ENCODE measurements at regions not wholly inside any gene's neighbourhood (a gene's known extent, or its start where the extent isn't known, plus 50 kb on each side); places are given as distances from the start of the nearest gene placed in this dataset.
"Not testable (repeated sequence)": the region's sequence is repeated elsewhere in the genome, so short reads cannot be mapped to it uniquely, and the experiment has no call there.

DNA sequence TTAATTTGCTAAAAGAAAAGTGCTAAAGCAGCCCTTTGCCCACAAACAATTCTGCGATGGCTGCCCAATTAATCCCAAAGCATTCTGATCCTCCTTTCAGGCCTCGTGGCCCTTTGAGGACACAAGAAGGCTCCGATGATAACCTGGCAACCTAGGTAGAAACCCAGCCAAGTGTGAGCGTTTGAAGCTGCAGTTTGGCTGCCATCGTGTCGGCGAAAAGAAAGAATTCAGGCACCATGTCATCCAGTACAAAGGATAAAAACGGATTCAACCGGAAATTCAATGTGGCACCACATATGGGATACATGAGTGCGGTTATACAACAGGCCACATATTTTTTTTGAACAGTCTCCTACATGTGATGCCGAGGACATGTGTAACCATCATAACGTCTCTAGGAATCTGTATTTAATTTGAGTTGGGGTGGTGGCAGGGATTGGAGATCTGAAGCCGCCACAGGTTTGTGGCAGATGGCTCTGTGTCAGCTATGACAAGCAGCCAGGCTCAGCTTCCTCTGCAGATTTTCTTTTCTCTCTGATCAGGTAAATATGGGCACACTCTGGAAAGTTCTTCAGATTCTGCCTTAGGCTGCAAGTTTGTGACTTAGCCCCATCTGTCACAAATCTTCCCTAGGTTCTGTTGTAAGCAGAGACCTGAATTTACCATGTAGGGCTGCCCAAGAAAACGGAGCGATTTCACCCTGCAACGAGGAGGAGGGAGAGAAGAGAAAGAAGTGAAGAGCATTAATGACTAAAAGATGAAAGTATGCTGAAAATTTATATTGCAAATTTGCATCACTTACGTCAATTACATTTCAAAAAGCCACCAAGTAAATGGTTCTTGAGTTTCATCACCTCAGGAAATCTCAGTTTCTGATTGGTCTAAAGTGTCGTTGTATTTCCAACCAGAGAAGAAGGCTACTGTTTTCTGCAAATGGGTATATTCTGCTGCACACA is 573.2 kb downstream of the ZEB2 start:
- DNase-seq = no peak

DNA sequence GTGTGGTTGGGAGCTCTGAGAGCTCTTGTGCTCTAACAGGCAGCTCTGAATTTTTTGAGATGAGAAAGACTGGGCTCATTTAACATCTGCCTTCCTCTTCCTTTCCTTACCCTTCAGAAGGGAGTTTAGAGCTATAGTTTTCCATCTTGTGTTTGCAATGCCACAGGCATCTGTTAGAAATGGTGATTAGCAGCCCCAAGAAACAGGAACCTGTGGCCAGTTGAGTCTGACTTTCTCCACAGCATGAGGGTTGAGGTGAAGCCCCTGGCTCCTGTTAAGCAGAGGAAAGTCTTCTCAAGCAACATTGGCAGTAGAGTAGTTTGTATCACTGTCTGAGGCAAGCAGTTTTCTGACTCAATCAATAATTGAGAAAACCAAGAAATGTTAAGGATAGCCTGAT is 577.4 kb downstream of the ZEB2 start:
- DNase-seq = no peak

DNA sequence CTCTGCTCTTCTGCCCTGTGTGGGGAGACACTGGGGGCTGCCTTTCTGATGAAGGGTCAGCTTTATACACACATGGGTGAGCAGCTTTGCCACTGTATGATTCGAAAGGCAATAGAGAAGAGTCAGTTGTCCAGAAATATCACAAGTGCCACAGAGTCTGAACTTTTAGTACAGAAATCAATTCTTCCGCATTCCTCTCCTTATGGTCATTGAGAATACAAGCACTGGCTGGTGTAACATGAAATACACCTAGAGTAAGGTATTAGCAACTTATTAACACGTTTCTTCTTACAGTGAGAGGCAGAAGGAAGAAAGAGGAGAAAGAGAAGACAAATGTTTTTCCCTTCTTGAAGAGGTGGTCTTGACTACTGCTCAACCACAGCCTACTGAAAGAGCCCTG is 579.2 kb downstream of the ZEB2 start:
- DNase-seq = no peak

DNA sequence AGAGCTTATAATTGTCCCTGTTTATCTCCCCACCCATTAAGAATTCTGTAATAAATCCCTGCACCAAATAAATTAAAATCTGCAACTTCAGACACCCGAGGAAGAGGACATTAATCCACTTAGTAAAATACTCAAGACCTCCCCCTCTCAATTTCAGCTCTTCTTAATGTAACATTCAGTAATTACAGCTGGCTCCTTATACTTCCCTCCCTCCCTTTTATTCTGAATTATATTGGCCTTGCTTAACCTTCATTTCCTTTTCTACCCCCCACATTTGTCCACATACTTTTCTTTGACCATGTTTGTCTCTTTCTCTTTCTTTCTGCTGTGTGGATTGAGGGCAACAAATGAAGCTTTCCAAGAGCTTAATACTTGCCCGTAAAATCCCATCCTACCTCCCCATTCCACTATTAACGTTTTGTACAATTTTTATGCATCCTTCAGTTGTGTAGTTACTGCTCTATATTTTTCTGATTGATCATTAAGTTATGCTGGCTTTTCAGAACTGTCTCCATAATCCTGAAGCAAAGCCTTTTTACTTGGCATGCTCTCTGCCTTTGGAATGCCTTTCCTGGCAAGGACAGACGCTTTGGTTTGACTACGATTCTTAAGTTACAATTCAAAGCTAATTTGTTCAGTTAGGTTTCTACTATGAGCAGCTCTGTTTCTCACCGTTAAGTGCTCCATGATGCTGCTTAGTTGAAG is 580.1 kb downstream of the ZEB2 start:
- no peak for DNase-seq

DNA sequence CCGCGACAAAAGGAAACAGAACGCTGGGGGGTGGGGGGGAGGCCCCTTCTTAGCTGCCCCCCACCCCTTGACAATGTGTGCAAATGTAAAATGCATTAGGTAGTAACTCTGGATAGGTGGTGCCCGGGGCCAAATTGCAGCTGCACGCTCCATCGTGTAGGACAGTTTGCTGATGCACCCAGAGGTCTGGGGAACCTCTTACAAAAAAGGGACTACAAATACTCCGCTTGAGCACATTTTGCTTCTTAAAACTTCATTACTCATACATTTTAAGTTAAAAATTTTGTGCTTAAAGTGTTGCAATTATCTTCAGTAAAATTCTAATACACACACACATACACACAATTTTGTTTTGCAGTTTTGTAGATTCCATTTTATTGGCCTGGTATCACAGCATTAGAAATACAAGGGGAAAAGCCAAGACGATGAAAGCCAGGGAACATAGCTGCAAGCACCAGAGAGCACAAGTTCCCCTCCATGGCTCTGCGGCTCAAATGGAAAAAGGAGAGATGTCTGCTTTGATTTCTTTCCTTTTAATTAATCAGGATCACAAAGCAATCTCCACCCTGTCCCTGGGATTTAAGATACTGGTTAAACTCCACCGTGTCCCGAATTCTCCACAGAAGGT is 582.1 kb downstream of the ZEB2 start:
- peak; percentile 6 for DNase-seq

DNA sequence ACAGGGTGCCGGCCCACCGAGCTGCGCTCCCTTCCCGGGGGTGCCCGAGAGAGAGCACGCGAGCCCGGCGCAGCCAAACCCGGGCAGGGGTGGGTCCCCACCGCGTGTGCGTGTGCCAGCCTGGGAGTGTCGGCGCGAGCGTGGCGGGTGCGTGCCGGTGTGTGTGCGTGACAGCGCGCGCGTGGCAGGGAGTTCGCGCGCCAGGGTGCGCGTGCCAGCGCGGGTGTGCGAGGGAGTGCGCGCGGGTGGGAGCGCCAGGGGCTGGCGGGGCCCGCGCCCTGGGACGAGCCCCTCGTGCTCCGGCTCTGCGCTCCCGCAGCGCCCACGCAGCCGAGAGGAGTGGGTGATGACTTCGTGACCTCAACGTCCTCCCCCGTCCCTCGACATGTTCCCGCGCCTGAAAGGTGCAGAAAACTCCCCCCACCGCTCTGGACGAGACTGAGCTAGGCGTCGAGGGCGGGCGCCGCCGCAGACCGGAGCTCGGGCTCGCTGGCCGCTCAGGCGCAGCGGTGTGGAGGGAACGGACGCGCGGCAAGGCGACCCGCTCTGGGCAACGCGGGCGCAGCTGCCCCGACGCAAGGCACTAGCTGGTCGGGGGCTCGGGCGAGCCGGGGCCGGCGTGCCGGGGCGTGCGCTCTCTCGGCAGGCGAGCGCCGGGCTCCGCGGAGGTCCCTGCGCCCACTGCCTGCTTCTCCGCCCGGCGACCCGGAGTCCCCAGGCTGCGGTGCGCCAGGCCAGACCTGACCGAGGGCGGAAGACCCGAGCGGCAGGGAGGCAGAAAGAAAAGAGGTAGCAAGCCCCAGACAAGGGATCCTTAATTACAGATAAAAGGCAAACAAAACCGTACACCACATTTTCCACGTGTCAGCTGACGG is 582.8 kb downstream of the ZEB2 start:
- DNase-seq = peak; percentile 43

DNA sequence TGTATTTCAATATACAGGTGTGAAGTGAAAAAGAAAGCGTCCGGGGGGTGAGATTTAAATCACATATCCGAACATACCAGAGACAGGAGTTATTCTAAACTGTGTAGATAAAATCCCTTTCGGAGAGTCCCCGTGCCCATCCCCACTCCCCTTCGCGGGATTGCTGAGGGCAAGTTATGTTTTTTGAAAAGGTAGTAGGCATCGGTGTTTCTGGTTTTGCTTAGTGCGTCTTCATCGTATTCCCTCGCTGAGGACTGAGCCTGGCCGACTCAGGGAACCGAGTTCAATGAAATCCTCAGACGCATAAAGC is 583.4 kb downstream of the ZEB2 start:
- DNase-seq = no peak

DNA sequence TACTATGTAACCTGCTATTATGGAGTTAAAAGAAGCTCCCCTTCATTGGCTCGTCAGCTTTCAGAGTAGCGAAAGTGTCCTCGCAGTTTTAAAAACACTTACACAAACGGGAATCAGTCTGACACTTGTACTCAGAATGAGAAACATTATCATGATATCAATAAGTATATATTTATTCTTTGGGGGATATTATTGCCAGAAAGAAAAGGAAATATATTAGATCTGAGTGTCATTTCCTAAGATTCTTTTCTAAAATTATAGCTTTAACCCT is 584.5 kb downstream of the ZEB2 start:
- no peak for DNase-seq

DNA sequence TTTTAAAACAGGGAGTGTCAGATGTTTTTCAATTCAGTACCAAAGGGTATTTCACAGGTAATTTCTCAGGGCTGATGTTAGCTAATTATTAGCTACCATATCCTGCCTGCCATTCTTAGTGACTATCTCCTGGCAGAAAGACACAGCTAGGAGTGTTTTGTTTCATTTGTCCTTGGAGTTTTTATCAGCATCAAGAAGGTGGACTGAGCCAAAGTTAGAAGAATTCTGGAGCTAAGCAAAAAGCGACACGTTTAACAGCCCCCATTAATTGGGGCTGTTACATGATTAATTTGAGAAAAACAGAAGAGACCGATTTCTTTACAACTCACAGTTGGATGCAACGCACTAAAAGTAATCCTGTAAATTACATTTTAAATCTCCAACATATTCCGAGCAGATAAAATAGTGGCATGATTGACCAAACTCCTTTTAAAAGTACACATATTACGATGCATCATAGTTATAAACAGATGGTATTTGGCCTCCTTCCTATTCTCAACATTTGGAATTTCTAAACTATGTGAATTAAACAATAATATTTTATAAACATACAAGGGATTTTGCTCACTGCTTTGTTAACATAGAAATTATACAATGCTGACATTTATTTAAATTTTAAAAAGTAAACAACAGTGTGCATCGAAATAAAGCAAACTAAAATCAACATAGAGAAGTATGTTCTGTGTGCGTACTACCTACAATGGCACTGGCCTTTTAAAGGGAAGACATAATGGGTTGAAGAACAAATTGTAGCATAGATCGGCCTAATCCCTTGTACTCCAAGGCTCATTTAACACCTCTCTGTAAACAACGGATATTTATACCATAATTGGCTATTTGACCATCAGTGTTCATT is 585.1 kb downstream of the ZEB2 start:
- no peak for DNase-seq

DNA sequence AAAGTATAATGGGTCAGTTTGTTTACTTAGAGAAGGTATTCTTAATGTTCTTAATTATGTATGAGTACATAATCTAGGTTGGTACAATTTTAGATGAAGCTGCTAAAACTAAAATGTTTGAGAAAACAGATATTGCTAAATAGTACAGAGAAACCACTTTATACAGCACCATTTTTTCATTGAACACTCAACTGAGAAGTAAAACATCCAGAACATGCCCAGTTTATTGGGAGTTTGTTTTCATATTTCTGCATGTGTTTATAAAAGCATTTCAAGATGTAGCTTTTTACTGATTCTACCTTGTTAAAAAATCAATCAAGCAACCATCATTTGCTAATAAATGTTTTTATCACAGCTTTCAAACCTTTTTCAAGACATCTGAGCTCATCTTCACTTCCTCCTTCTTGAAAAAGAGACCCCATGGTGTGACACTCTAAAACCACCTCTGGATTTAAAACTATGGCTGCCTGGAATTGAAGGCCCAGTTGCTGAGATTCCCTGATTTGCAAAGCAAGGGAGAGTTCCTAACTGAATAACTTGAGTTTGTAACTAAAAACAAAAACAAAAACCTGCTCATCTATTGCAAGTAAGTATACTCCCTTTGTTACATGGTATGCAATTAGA is 585.9 kb downstream of the ZEB2 start:
- no peak for DNase-seq

DNA sequence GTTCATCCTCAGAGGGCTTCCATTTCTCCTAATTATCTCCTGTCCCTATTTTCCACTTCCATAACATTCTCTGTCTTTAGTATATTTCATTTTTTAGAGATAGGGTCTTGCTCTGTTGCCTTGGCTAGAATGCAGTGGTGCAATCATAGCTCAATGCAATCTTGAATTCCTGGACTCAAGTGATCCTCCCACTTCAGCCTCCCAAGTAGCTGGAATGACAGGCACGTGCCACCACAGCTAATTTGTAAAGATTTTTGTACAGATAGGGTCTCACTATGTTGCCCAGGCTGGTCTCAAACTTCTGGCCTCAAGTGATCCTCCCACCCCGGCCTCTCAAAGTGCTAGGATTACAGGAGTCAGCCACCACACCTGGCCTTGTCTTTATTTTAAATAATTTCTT is 589.0 kb downstream of the ZEB2 start:
- DNase-seq = no peak

DNA sequence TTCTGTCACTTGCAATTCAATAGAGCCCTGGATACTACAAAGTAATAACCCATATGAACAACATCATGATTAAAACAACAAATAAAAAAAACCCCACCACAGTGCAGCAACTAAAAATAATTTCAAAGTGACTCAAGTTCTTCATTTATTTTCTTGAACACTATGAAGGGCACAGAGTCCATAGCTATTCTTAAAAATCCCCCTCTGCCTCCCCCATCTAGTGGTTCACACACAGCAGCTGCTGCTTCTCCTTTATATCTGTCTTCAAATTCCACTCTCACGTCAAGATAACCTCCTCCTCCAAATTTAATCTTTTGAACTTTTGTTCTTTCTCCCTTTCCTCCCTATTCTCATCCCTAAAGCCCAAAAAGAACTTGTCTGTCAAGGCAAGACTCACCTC is 591.3 kb downstream of the ZEB2 start:
- DNase-seq = no peak

DNA sequence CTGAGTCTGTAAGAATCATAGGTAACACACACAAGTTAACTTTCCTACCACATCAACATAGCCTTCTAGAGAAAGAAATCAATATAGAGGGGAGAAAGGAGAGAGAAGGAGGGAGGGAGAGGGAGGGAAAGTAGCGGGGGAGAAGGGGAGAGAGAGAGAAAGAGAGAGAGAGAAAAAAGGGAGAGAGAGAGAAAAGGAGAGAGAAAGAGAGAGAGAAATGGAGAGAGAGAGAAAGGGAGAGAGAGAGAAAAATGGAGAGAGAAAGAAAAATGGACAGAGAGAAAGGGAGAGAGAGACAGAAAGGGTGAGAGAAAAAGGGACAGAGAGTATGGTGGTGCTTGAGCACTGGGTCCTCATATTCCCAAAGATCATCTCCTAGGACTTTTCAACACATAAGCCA is 591.7 kb downstream of the ZEB2 start:
- DNase-seq = no peak

DNA sequence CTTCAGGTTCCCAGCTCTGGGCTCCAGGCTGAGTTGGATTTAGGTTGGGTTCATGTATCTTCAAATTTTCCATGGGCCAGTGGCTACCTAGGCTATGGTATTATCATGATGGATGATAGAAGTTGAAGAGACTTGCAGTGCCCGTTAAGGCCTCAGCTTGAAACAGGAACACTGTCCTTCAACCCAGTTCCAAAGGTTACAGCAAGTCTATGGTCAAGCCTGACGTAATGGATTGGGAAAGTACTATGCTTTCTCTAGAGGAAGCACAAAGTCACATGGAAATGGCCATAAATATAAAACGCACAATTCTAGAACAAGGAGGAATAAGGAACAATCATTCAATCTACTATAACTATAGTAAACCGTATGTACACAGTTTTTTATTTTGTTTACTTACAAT is 593.2 kb downstream of the ZEB2 start:
- no peak for DNase-seq

DNA sequence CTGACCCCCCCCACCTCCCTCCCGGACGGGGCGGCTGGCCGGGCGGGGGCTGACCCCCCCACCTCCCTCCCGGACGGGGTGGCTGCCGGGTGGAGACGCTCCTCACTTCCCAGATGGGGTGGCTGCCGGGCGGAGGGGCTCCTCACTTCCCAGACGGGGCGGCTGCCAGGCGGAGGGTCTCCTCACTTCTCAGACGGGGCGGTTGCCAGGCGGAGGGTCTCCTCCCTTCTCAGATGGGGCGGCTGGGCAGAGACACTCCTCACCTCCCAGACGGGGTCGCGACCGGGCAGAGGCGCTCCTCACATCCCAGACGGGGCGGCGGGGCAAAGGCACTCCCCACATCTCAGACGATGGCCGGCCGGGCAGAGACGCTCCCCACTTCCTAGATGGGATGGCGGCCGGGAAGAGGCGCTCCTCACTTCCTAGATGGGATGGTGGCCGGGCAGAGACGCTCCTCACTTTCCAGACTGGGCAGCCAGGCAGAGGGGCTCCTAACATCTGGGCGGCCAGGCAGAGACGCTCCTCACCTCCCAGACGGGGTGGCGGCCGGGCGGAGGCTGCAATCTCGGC is 597.6 kb downstream of the ZEB2 start:
- DNase-seq = not testable (repeated sequence)

DNA sequence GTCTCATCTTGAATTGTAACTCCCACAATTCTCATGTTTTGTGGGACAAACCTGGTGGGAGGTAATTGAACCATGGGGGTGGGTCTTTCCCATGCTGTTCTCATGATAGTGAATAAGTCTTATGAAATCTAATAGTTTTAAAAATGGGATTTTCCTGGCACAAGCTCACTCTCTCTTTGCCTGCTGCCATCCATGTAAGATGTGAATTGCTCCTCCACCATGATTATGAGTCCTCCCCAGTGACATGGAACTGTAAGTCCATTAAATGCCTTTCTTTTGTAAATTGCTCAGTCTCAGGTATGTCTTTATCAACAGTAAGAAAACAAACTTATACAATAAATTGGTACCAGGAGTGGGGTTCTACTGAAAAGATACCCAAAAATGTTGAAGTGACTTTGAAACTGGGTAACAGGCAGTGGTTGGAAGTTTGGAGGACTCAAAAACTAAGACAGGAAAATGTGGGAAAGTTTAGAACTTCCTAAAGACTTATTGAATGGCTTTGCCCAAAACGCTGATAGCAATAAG is 601.4 kb downstream of the ZEB2 start:
- no peak for DNase-seq

DNA sequence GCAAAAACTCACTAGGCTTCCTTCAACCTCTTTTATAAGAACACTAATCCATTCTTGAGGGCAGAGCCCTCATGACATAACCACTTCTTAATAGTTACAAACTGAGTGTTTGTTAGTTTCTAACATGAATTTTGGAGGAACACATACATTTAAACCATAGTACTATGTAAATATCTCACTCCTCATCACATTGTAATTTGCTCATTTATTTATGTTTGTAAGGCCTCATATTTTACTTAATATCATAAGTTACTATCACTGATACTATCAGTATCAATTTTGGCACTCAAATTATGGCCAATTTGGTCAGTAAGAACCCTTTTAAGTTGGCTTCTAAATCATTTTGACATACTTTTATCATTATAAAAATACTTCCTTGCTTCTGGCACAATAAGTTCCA is 603.1 kb downstream of the ZEB2 start:
- no peak for DNase-seq

DNA sequence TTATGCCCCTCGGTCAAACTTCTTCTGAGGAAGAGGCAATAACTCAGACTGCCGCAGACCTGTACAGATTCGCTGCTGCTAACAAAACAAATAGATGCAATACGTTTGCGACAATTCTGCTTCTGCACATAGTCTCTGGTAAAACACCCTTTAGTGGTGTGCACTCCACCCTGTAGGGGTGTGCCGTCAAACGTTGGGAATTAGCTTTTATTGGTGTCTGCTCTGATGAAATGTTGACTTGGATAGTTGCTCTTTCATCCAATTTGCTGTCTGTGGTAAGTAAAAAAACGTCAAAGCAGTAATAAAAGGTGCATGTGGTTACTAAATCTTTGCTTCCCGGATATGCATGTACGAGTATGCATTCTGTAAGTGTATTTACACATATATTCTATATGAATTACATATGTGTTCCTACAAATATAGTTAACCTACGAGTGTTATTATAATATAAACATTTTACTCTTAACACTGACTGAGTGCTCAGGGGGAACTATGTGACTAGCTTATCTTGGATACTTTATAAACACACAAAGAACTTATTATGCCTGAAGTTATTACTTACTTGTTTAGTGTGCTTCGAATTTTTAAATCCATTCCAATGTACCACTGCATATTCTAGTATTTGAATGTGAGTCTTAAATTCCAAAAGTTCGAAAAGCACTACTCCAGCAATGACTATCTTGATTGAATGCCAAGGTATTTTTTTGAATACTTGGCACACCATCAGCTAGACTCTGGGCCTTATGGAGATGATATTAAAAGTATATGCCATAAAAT is 610.2 kb downstream of the ZEB2 start:
- DNase-seq = no peak

DNA sequence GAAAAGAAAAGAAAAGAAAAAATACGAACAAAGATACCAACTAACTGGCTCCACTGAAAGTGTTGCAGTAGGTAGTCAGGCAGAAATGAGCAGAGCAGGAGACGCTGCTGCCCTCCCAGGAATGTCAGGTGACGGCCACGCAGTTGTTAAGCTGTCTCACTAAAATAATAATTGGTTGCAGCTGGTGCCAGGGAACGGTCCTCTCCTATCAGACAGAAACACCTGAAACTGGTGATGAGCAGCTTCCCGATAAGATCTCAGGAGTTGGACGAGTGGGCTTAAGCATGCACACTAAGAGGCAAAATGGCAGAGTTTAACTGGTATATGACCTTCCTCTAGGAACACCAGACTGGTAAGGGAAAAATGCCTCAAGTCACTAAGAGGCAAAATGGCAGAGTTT is 611.1 kb downstream of the ZEB2 start:
- DNase-seq = no peak

DNA sequence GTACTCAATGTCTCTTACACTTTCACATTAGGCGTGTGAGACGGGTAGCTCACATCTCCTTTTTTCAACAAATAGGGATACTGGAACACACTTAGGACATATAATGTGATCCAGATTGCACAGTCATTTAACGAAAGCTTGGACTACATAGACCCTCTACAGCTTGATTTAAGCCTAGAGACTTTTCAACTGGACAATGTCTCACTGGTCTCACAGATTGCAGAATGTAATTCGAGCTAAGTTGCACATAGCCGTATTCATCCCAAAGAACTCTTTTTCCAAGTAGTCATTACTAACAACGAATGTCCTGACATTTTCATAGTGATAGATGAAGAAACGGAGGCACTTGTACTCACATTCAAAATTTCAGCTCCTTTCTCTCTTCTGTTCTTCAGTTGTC is 612.1 kb downstream of the ZEB2 start:
- no peak for DNase-seq
